HepG2 (cell line): ENCODE measurements at regions not wholly inside any gene's neighbourhood (a gene's known extent, or its start where the extent isn't known, plus 50 kb on each side); places are given as distances from the start of the nearest gene placed in this dataset.

Experiments
- ATAC-seq: fragments of 200-7000 bp; cut with Tn5 transposase; 3 replicates; pipeline ENCODE4 v1.9.1; 2020; ENCODE audit warnings: mild to moderate bottlenecking, moderate library complexity
- BruUV-seq: library from RNA; stranded (reverse); fragments of 400-500 nt; replicated peaks from 2 replicates; lab custom pipeline; 2021; lab: Mats Ljungman, UMichigan
- CTCF ChIA-PET: fragments of 300-600 bp; formaldehyde crosslinking; extraction: SDS; loops from one replicate; lab custom pipeline; 2021; ENCODE audit warnings: low total read pairs, inconsistent platforms, low intra/inter-chr PET ratio; lab: Yijun Ruan, JAX
- POLR2A ChIA-PET: fragments of 350-600 bp; sonication (Branson Sonifier 250); formaldehyde crosslinking; loops from one replicate; lab custom pipeline; 2020; ENCODE audit warnings: antibody characterized with exemption, inconsistent platforms; lab: Yijun Ruan, JAX
- DNase-seq: peaks from one replicate; pipeline ENCODE4 v3.0.0-alpha.2; 2015; ENCODE audit warnings: low spot score
- FAIRE-seq: peaks from 3 replicates; lab custom pipeline; 2011; peaks lifted over from hg19 to GRCh38; lab: Jason Lieb, UNC
- H2AFZ ChIP-seq: one replicate; pipeline ENCODE4 v1.6.1; 2011; ENCODE audit warnings: low read length, inconsistent platforms
- H3K27ac ChIP-seq: fragments of 300-600 bp; 3 replicates; pipeline ENCODE4 v1.8.0; 2011; ENCODE audit warnings: mixed run types, mild to moderate bottlenecking, mixed read lengths, low read length, inconsistent platforms; ENCODE audit not compliant: insufficient read depth; ENCODE audit errors: extremely low read length
- H3K27me3 ChIP-seq, 2 experiments: fragments of 200-600 bp in 1 of 2; 2 replicates in 1 of 2; 3 replicates in 1 of 2; pipeline versions ENCODE4 v1.6.0 to v1.8.0; 2011; ENCODE audit warnings: low read length in 2 of 2, mild to moderate bottlenecking in 2 of 2, moderate library complexity in 2 of 2, inconsistent platforms in 1 of 2; ENCODE audit not compliant: insufficient read depth in 2 of 2, control insufficient read depth in 1 of 2
- H3K36me3 ChIP-seq, 2 experiments: fragments of 200-600 bp in 1 of 2; replicated peaks in 1 of 2; 2 replicates in 1 of 2; 3 replicates in 1 of 2; pipeline versions ENCODE4 v1.5.1 to v1.8.0; 2011; ENCODE audit warnings: low read length in 2 of 2, inconsistent platforms in 1 of 2; ENCODE audit not compliant: insufficient read depth in 2 of 2, control insufficient read depth in 1 of 2
- H3K4me1 ChIP-seq: 2 replicates; pipeline ENCODE4 v1.5.1; 2012; ENCODE audit warnings: low read length, inconsistent platforms; ENCODE audit not compliant: insufficient read depth
- H3K4me2 ChIP-seq: 2 replicates; pipeline ENCODE4 v1.6.0; 2011; ENCODE audit warnings: low read depth, low read length, inconsistent platforms
- H3K4me3 ChIP-seq, 3 experiments: fragments of 200-600 bp in 1 of 3; sonication (generic), shearing (Covaris generic) in 1 of 3; replicated peaks in 1 of 3; 2 replicates each; pipeline ENCODE4 v1.5.1; 2011 to 2016; ENCODE audit warnings: low read length in 3 of 3, inconsistent platforms in 2 of 3, low read depth in 2 of 3, mild to moderate bottlenecking in 2 of 3, control low read depth in 1 of 3, mixed read lengths in 1 of 3; ENCODE audit not compliant: insufficient read depth in 1 of 3
- H3K79me2 ChIP-seq: one replicate; pipeline ENCODE4 v1.6.1; 2011; ENCODE audit warnings: low read length, inconsistent platforms; ENCODE audit not compliant: insufficient read depth
- H3K9ac ChIP-seq: 2 replicates; pipeline ENCODE4 v1.6.0; 2011; ENCODE audit warnings: mild to moderate bottlenecking, low read depth, low read length, inconsistent platforms; ENCODE audit not compliant: insufficient read depth
- H3K9me3 ChIP-seq: 2 replicates; pipeline ENCODE4 v1.5.1; 2012; ENCODE audit warnings: mild to moderate bottlenecking, low read length
- H4K20me1 ChIP-seq: 2 replicates; pipeline ENCODE4 v1.6.0; 2011; ENCODE audit warnings: inconsistent platforms, mild to moderate bottlenecking, low read length, moderate library complexity; ENCODE audit not compliant: insufficient read depth
- ATF7 ChIP-seq, 2 experiments: fragments of 450-650 bp in 1 of 2; sonication (generic) in 1 of 2; formaldehyde crosslinking in 1 of 2; IDR thresholded peaks; 2 replicates each; pipeline versions ENCODE4 v1.4.0 to v1.6.1; 2016 to 2020; ENCODE audit warnings: antibody characterized with exemption in 1 of 2, mild to moderate bottlenecking in 1 of 2, missing genetic modification reagents in 1 of 2
- CREB1 ChIP-seq, 2 experiments: fragments of 450-650 bp in 1 of 2; IDR thresholded peaks; 2 replicates each; pipeline ENCODE4 v1.6.1; 2016 to 2017; ENCODE audit warnings: control low read depth in 1 of 2, mild to moderate bottlenecking in 1 of 2, missing compliant biosample characterization in 1 of 2, missing genetic modification characterization in 1 of 2
- DRAP1 ChIP-seq: IDR thresholded peaks from 2 replicates; pipeline ENCODE4 v1.6.1; 2016; ENCODE audit warnings: missing genetic modification reagents, missing compliant biosample characterization
- GZF1 ChIP-seq: sonication (generic); formaldehyde crosslinking; IDR thresholded peaks from 2 replicates; pipeline ENCODE4 v1.5.1; 2020; ENCODE audit warnings: mild to moderate bottlenecking, missing genetic modification reagents
- HNF1B ChIP-seq: sonication (generic); formaldehyde crosslinking; IDR thresholded peaks from 2 replicates; pipeline ENCODE4 v1.5.1; 2020; ENCODE audit warnings: mild to moderate bottlenecking, moderate library complexity, missing genetic modification reagents
- JUND ChIP-seq: sonication (generic); formaldehyde crosslinking; IDR thresholded peaks from 2 replicates; pipeline ENCODE4 v1.8.0; 2022; ENCODE audit warnings: mild to moderate bottlenecking, missing genetic modification reagents
- LRRFIP1 ChIP-seq: sonication (generic); formaldehyde crosslinking; conservative IDR thresholded peaks from 2 replicates; pipeline ENCODE4 v1.4.0; 2020; ENCODE audit warnings: missing genetic modification reagents
- MZF1 ChIP-seq: sonication (generic); formaldehyde crosslinking; IDR thresholded peaks from 2 replicates; pipeline ENCODE4 v1.8.1; 2023; ENCODE audit warnings: mild to moderate bottlenecking, missing genetic modification reagents, borderline replicate concordance
- NCOR1 ChIP-seq: fragments of 200-600 bp; sonication (generic); IDR thresholded peaks from 2 replicates; pipeline ENCODE4 v1.7.0; 2017; ENCODE audit warnings: antibody characterized with exemption, low read length, borderline replicate concordance
- NR2C2 ChIP-seq: sonication (generic); formaldehyde crosslinking; IDR thresholded peaks from 2 replicates; pipeline ENCODE4 v1.4.0; 2020; ENCODE audit warnings: missing genetic modification reagents, mild to moderate bottlenecking, moderate library complexity, borderline replicate concordance
- PHF8 ChIP-seq: sonication (generic); formaldehyde crosslinking; IDR thresholded peaks from 2 replicates; pipeline ENCODE4 v1.5.0; 2020; ENCODE audit warnings: missing genetic modification reagents
- PLRG1 ChIP-seq: fragments of 450-650 bp; conservative IDR thresholded peaks from 2 replicates; pipeline ENCODE4 v1.6.1; 2016
- SP140L ChIP-seq: sonication (generic); formaldehyde crosslinking; IDR thresholded peaks from 2 replicates; pipeline ENCODE4 v1.4.0; 2020; ENCODE audit warnings: missing genetic modification reagents, borderline replicate concordance
- ZNF263 ChIP-seq: sonication (generic); formaldehyde crosslinking; IDR thresholded peaks from 2 replicates; pipeline ENCODE4 v1.4.0; 2020; ENCODE audit warnings: missing genetic modification reagents
- ZNF333 ChIP-seq: sonication (generic); formaldehyde crosslinking; IDR thresholded peaks from 2 replicates; pipeline ENCODE4 v1.4.0; 2020; ENCODE audit warnings: mild to moderate bottlenecking, missing genetic modification reagents, borderline replicate concordance
- ZNF383 ChIP-seq: sonication (generic); formaldehyde crosslinking; IDR thresholded peaks from 2 replicates; pipeline ENCODE4 v1.4.0; 2020; ENCODE audit warnings: missing genetic modification reagents, mild to moderate bottlenecking, borderline replicate concordance
- WGBS: methylation state at CpG from one replicate; pipeline ENCODE4 v1.1.6; 2017; ENCODE audit warnings: low lambda C conversion rate; 5-methylcytosine and 5-hydroxymethylcytosine counted together
- in situ Hi-C: cut with HindIII; loops from 2 replicates; pipeline ENCODE4 v1.10.0; 2017; ENCODE audit warnings: low pct_unique_long_range_greater_than_20kb; ENCODE audit not compliant: extremely low pct_ligation_motif_present
- intact Hi-C: fragments of 100-400 bp; cut with micrococcal nuclease; formaldehyde crosslinking; loops from one replicate; pipeline ENCODE4 v1.10.0; 2022; ENCODE audit not compliant: unreplicated experiment

GRCh38 chr10:36476399-36476798, 649.0 kb upstream of the ANKRD30A start:
- FAIRE-seq = no peak
- 8% methylated on average over 5 of the region's 5 CpGs for WGBS

GRCh38 chr10:36475746-36476145, 649.7 kb upstream of the ANKRD30A start:
- no peak for ATAC-seq
- POLR2A ChIA-PET = no interaction called here

More at GRCh38 chr10:36476399-36476798, 649.0 kb upstream of the ANKRD30A start:
- Histone ChIP-seq H3K27me3 (no peaks in the 10 kb centered on the region), H3K79me2 (no peaks in the 10 kb centered on the region), H3K4me3 (no peak overlapping the region), H3K27ac (no peak overlapping the region), H4K20me1 (no peaks in the 10 kb centered on the region), H3K4me2 (no peak overlapping the region), H3K4me1 (no peaks in the 10 kb centered on the region), H3K9ac (no peak overlapping the region), H3K36me3 (no peaks in the 10 kb centered on the region)
- POLR2A ChIA-PET = no interaction called here
- CTCF ChIA-PET = no interaction called here
- DNase-seq (no peak), ATAC-seq (no peak)
- intact Hi-C loops (no loop called here), in situ Hi-C loops (no loop called here)
- no TSS peak for BruUV-seq
- peak; percentile 25; the same call in 1 of the 2 replicates for TF ChIP-seq ATF7 (IDR thresholded peaks at IDR 0.05)
- TF ChIP-seq ATF7 (CRISPR knock-in tag; IDR thresholded peaks at IDR 0.05) = no peak
- TF ChIP-seq CREB1 (IDR thresholded peaks at IDR 0.05) = peak; percentile 34; the same call in 1 of the 2 replicates
- no peak for TF ChIP-seq CREB1 (CRISPR knock-in tag; IDR thresholded peaks at IDR 0.05)
- TF ChIP-seq PLRG1 = no peak
- TF ChIP-seq, all 625 proteins: peak for 2
- Histone ChIP-seq H3K9me3 (no peaks in the 10 kb centered on the region), H2AFZ (no peak overlapping the region)

More at GRCh38 chr10:36475746-36476145, 649.7 kb upstream of the ANKRD30A start:
- intact Hi-C loops = no loop called here
- no peak overlapping the region for H2AFZ ChIP-seq
- no peak for FAIRE-seq
- no peaks in the 10 kb centered on the region for H3K4me1 ChIP-seq
- no peak overlapping the region for H3K4me3 ChIP-seq
- H3K79me2 ChIP-seq = no peaks in the 10 kb centered on the region
- DNase-seq = no peak
- in situ Hi-C loops = no loop called here
- no peaks in the 10 kb centered on the region for H4K20me1 ChIP-seq
- no peaks in the 10 kb centered on the region for H3K9me3 ChIP-seq
- no peak overlapping the region for H3K9ac ChIP-seq
- H3K36me3 ChIP-seq = no peaks in the 10 kb centered on the region
- no peaks in the 10 kb centered on the region for H3K27me3 ChIP-seq
- H3K4me2 ChIP-seq = no peak overlapping the region
- no peak overlapping the region for H3K27ac ChIP-seq
- WGBS = 8% methylated on average over 1 of the region's 1 CpG
- CTCF ChIA-PET = no interaction called here
- no peak for TF ChIP-seq DRAP1 (CRISPR knock-in tag)
- TF ChIP-seq LRRFIP1 = no peak
- TF ChIP-seq PHF8 (CRISPR knock-in tag) = no peak
- no peak for TF ChIP-seq SP140L
- no peak for TF ChIP-seq HNF1B (CRISPR knock-in tag)
- TF ChIP-seq NR2C2 (CRISPR knock-in tag) = no peak
- no peak for TF ChIP-seq MZF1 (CRISPR knock-in tag)
- no peak for TF ChIP-seq JUND (CRISPR knock-in tag)
- TF ChIP-seq ZNF383 = no peak
- no peak for TF ChIP-seq NCOR1
- no peak for TF ChIP-seq ZNF333 (CRISPR knock-in tag)
- no peak for TF ChIP-seq ZNF263
- no peak for TF ChIP-seq GZF1 (CRISPR knock-in tag)
- no TSS peak for BruUV-seq
